ENCODE measurements at regions not wholly inside any gene's neighbourhood (a gene's known extent, or its start where the extent isn't known, plus 50 kb on each side); places are given as distances from the start of the nearest gene placed in this dataset.
"Not testable (repeated sequence)": the region's sequence is repeated elsewhere in the genome, so short reads cannot be mapped to it uniquely, and the experiment has no call there.

DNA sequence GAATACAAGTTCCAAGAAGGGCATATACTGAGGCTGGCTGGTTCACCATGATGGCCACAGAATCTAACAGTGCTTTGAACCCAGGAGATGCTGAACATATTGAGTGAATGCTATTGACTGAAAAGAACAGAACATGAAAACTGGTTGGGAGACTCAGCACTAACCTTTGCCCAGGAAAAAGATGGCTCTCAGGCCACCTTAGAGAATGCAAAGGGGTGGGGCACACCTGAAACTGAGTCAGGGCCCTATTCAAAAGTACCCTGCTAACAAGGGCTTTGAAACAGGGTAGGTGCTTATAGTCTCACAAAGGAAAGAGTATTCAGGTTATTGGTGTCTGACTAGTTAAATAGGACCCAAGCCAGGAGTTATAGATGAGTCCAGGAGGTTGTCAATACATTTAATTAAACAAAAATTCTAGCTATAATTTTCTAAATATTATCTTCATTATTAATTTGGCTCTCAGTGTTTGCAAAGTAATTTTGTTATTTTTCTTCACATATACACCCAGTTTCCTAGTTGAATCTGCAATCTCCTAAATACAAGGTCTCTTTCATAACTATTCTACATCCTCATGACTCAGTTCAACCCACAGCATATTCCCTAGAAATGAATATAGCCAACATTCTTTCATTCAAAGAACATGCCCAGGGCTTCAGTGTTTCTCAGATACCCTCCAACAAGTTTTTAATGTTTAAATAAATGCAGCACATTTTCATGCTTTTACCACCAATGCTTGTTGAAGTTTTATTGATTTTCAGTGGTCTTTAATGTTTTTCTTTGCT lies 144.2 kb upstream of the RAPGEF2 start:
- intact Hi-C loops (cut with DNase I): no loop called here
- DNase-seq (ENCODE audit: low spot score): no peak

GRCh38 chr4:158962393-158962792 lies 140.5 kb upstream of the RAPGEF2 start:
- DNase-seq (ENCODE audit: low spot score): no peak
- intact Hi-C loops (cut with DNase I): no loop called here

DNA sequence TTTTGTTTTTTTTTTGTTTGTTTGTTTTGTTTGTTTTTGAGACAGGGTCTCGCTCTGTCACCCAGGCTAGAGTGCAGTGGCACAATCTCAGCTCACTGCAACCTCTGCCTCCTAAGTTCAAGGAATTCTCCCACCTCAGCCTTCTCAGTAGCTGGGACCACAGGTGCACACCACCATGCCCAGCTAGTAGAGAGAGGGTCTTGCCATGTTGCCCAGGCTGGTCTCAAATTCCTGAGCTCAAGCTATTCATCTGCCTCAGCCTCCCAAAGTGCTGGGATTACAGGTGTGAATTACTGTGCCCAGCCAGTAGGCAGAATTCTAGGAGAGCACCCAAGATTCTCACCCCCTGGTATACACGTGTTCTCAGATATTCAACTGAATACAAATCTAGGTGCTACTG lies 139.6 kb upstream of the RAPGEF2 start:
- not testable (repeated sequence) for DNase-seq (ENCODE audit: low spot score)

GRCh38 chr4:158964114-158964727 lies 138.7 kb upstream of the RAPGEF2 start:
- DNase-seq (ENCODE audit: low spot score): no peak
- intact Hi-C loops (cut with DNase I): no loop called here

More for the DNA sequence above, 139.6 kb upstream of the RAPGEF2 start:
- intact Hi-C loops (cut with DNase I): not testable (repeated sequence)

- intact Hi-C loops (cut with DNase I): no loop called here
Measured at GRCh38 chr4:158964728-158965124, 138.2 kb upstream of the RAPGEF2 start.

DNA sequence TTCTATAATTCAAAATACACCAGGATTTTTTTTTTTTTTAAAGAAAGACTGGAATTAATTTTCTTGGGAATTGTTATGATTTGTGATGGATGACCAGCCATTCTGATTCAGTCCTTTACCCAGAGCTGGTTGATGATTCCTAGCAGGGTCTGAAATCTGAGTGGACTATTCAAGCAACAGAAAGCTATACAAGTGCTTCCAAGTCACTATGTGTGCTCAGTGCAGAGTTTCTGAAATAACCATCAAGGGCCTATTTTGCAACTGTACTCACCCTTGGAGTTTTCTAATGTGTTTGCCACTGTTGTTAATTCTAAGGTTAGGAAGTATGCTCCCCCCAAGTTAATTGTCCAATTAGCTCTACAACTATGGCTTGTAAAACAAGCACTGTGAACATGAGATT lies 137.7 kb upstream of the RAPGEF2 start:
- no peak for DNase-seq (ENCODE audit: low spot score)
- intact Hi-C loops (cut with DNase I): no loop called here

More at GRCh38 chr4:158964728-158965124, 138.2 kb upstream of the RAPGEF2 start:
- DNase-seq (ENCODE audit: low spot score): no peak

DNA sequence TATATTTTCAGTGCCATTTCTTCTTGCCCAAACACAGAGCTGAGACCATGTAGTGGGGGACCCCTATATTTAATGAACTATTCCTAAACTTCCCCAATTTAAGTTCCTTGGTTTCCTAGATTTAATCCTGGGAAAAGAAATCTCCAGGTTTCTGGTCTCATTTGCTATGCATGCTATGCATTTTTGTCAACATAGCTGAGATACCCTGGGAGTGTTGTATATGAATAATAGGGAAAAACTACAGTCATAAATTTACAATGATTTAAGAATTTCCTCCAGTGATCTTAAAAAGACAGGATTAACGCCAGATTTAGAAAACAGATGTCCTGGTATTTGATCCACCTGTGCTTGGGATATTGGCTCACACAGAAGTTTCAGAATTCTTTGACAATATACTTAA lies 136.8 kb upstream of the RAPGEF2 start:
- intact Hi-C loops (cut with DNase I): no loop called here
- no peak for DNase-seq (ENCODE audit: low spot score)

DNA sequence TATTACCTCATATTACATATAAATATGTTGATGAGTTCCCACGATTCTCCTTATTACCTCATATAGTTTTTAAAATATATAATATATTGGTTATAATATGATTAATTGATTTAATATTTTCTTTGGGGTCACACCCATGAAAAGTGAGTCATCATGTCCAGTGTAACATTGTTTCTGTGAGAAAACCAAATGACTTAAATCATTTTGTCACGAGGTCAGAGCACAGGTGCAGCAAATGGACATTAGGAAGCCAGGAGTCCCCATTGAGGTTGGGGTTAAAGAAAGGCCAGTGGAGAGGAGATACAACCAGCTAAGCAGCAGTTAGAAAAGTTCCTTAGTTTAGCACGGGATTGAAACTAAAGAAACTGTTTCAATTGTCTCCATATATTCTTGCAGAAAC lies 133.9 kb upstream of the RAPGEF2 start:
- DNase-seq (ENCODE audit: low spot score): no peak
- intact Hi-C loops (cut with DNase I): no loop called here

GRCh38 chr4:158970812-158971211 lies 132.1 kb upstream of the RAPGEF2 start:
- no peak for DNase-seq (ENCODE audit: low spot score)
- intact Hi-C loops (cut with DNase I): no loop called here

- DNase-seq (ENCODE audit: low spot score); intact Hi-C loops (cut with DNase I): not testable (repeated sequence)
Measured at GRCh38 chr4:158974438-158974837, 128.4 kb upstream of the RAPGEF2 start.

DNA sequence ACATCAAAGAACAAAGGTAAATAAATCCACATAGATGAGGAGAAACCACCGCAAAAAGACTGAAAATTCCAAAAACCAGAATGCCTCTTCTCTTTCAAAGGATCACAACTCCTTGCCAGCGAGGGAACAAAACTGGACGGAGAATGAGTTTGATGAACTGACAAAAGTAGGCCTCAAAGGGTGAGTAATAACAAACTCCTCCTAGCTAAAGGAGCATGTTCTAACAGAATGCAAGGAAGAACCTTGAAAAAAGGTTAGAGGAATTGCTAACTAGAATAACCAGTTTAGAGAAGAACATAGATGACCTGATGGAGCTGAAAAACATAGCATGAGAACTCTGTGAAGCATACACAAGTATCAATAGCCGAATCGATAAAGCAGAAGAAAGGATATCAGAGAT lies 122.2 kb upstream of the RAPGEF2 start:
- intact Hi-C loops (cut with DNase I); DNase-seq (ENCODE audit: low spot score): not testable (repeated sequence)

- DNase-seq (ENCODE audit: low spot score): no peak
- intact Hi-C loops (cut with DNase I): no loop called here
Measured at GRCh38 chr4:158991534-158992155, 111.2 kb upstream of the RAPGEF2 start.

DNA sequence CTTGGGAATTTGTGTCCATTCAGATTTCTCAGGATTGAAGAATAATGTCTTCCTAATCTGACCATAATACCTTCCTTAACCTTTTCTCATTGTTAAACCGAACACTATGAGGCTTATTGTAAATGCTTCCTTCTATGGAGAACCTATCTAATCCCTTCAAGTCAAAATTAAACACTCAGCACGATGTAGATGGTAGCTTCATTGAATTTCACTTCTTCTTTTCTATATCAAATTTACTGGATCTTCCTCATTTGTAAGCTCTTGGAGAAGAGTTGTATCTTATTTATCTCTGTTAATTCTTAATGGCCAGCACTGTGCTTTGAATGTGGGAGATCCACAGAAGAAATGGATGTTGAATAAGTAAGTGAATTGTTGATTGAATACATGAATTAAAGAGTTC lies 109.0 kb upstream of the RAPGEF2 start:
- DNase-seq (ENCODE audit: low spot score): no peak
- intact Hi-C loops (cut with DNase I): no loop called here

GRCh38 chr4:158995040-158995439 lies 107.8 kb upstream of the RAPGEF2 start:
- intact Hi-C loops (cut with DNase I): no loop called here
- DNase-seq (ENCODE audit: low spot score): no peak

DNA sequence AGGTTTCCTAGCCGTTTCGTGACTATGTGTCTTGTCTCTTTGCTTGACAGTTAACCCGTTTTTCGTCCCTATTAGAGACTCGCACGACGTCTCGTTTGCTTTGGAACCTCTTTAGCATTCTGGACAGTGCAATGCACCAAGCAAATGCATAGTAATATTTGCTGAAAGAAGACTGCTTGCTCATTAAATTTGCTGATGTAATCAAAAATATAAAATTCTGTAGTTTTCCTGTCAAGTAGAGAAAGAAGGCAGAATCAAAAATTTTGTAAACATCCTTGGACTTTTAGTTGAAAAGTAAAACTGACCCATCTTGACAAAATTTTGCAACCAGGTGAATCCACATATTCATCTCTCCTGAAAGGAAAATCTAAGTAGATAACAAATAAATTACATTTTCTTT lies 106.9 kb upstream of the RAPGEF2 start:
- intact Hi-C loops (cut with DNase I): no loop called here
- no peak for DNase-seq (ENCODE audit: low spot score)

GRCh38 chr4:158996669-158997074 lies 106.2 kb upstream of the RAPGEF2 start:
- DNase-seq (ENCODE audit: low spot score): no peak
- intact Hi-C loops (cut with DNase I): no loop called here

- intact Hi-C loops (cut with DNase I): no loop called here
- no peak for DNase-seq (ENCODE audit: low spot score)
Measured at GRCh38 chr4:158997660-158998349, 105.1 kb upstream of the RAPGEF2 start.

GRCh38 chr4:158998624-158999023 lies 104.3 kb upstream of the RAPGEF2 start:
- no peak for DNase-seq (ENCODE audit: low spot score)
- intact Hi-C loops (cut with DNase I): no loop called here

GRCh38 chr4:158999166-158999682 lies 103.7 kb upstream of the RAPGEF2 start:
- no peak for DNase-seq (ENCODE audit: low spot score)
- intact Hi-C loops (cut with DNase I): no loop called here

- no peak for DNase-seq (ENCODE audit: low spot score)
- intact Hi-C loops (cut with DNase I): no loop called here
Measured at GRCh38 chr4:158999849-159000248, 103.0 kb upstream of the RAPGEF2 start.
